SK-N-SH treated with all-trans-retinoic acid at 6 μM for 48 hours (cell line): ENCODE measurements at regions not wholly inside any gene's neighbourhood (a gene's known extent, or its start where the extent isn't known, plus 50 kb on each side); places are given as distances from the start of the nearest gene placed in this dataset.

Experiments used
- ATAC-seq: fragments of 200-7000 bp; cut with Tn5 transposase; 3 replicates; pipeline ENCODE4 v1.9.1; 2020; ENCODE audit warnings: mild to moderate bottlenecking, moderate library complexity
- ARNTL ChIP-seq: fragments of 450-650 bp; formaldehyde crosslinking; IDR thresholded peaks from 2 replicates; pipeline ENCODE4 v1.5.0; 2020; ENCODE audit warnings: low read depth, mild to moderate bottlenecking, moderate library complexity, borderline replicate concordance
- CREB5 ChIP-seq: fragments of 250-450 bp; sonication (Bioruptor Pico); IDR thresholded peaks from 2 replicates; pipeline ENCODE4 v1.5.1; 2020; ENCODE audit warnings: low read depth, mild to moderate bottlenecking, moderate library complexity
- ESRRG ChIP-seq: fragments of 250-450 bp; sonication (Bioruptor Pico); IDR thresholded peaks from 2 replicates; pipeline ENCODE4 v1.6.1; 2021; ENCODE audit warnings: mild to moderate bottlenecking
- GLIS3 ChIP-seq: fragments of 250-450 bp; sonication (Bioruptor Pico); IDR thresholded peaks from 2 replicates; pipeline ENCODE4 v1.5.0; 2020; ENCODE audit warnings: mild to moderate bottlenecking, moderate library complexity
- ISL1 ChIP-seq: fragments of 250-450 bp; sonication (Bioruptor Pico); IDR thresholded peaks from 2 replicates; pipeline ENCODE4 v2.1.2; 2022; ENCODE audit warnings: mild to moderate bottlenecking, moderate library complexity
- PATZ1 ChIP-seq: fragments of 250-450 bp; sonication (Bioruptor Pico); IDR thresholded peaks from 2 replicates; pipeline ENCODE4 v1.8.0; 2020; ENCODE audit warnings: mild to moderate bottlenecking, moderate library complexity, borderline replicate concordance
- PPARA ChIP-seq: fragments of 250-450 bp; sonication (Bioruptor Pico); IDR thresholded peaks from 2 replicates; pipeline ENCODE4 v1.5.0; 2020; ENCODE audit warnings: mild to moderate bottlenecking, borderline replicate concordance
- RARB ChIP-seq: fragments of 250-450 bp; sonication (Bioruptor Pico); IDR thresholded peaks from 2 replicates; pipeline ENCODE4 v1.8.0; 2021; ENCODE audit warnings: mild to moderate bottlenecking, moderate library complexity
- SNAI2 ChIP-seq: fragments of 250-450 bp; sonication (Bioruptor Pico); IDR thresholded peaks from 2 replicates; pipeline ENCODE4 v1.5.0; 2020; ENCODE audit warnings: mild to moderate bottlenecking, moderate library complexity
- TCF4 ChIP-seq: fragments of 250-450 bp; sonication (Bioruptor Pico); IDR thresholded peaks from 2 replicates; pipeline ENCODE4 v1.8.0; 2021; ENCODE audit warnings: mild to moderate bottlenecking, moderate library complexity, borderline replicate concordance
- ZC3H10 ChIP-seq: fragments of 250-450 bp; sonication (Bioruptor Pico); IDR thresholded peaks from 2 replicates; pipeline ENCODE4 v1.5.1; 2021; ENCODE audit warnings: mild to moderate bottlenecking, moderate library complexity
- ZFP30 ChIP-seq: fragments of 450-650 bp; formaldehyde crosslinking; IDR thresholded peaks from 2 replicates; pipeline ENCODE4 v1.5.0; 2022; ENCODE audit warnings: mild to moderate bottlenecking, moderate library complexity
- ZNF565 ChIP-seq: fragments of 450-650 bp; formaldehyde crosslinking; conservative IDR thresholded peaks from 2 replicates; pipeline ENCODE4 v1.5.0; 2020; ENCODE audit warnings: low read depth, mild to moderate bottlenecking, moderate library complexity
- ZNF70 ChIP-seq: fragments of 450-650 bp; formaldehyde crosslinking; IDR thresholded peaks from 2 replicates; pipeline ENCODE4 v1.5.0; 2020; ENCODE audit warnings: mild to moderate bottlenecking, moderate library complexity
- TF ChIP-seq, protein P1 (sequence below): fragments of 250-450 bp; sonication (Bioruptor Pico); IDR thresholded peaks from 2 replicates; pipeline ENCODE4 v1.8.0; 2021; ENCODE audit warnings: low read depth, mild to moderate bottlenecking, moderate library complexity, borderline replicate concordance

GRCh38 chr2:17181051-17181752 lies 337.0 kb downstream of the RAD51AP2 start:
- no peak for ATAC-seq
- TF ChIP-seq ZNF70 (no peak), ZNF565 (CRISPR knock-in tag) (no peak), SNAI2 (no peak), ZC3H10 (no peak), ESRRG (CRISPR knock-in tag) (no peak), CREB5 (CRISPR knock-in tag) (no peak), PPARA (CRISPR knock-in tag) (no peak), RARB (no peak), PATZ1 (CRISPR knock-in tag) (no peak), ARNTL (CRISPR knock-in tag) (no peak), GLIS3 (no peak), ISL1 (no peak), ZFP30 (CRISPR knock-in tag) (no peak)
- TF ChIP-seq, protein P1, sequence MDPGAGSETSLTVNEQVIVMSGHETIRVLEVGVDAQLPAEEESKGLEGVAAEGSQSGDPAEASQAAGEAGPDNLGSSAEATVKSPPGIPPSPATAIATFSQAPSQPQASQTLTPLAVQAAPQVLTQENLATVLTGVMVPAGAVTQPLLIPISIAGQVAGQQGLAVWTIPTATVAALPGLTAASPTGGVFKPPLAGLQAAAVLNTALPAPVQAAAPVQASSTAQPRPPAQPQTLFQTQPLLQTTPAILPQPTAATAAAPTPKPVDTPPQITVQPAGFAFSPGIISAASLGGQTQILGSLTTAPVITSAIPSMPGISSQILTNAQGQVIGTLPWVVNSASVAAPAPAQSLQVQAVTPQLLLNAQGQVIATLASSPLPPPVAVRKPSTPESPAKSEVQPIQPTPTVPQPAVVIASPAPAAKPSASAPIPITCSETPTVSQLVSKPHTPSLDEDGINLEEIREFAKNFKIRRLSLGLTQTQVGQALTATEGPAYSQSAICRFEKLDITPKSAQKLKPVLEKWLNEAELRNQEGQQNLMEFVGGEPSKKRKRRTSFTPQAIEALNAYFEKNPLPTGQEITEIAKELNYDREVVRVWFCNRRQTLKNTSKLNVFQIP (CRISPR knock-in tag), result no peak
- TF ChIP-seq, all 23 proteins: peak for 0

GRCh38 chr2:17179145-17179808 lies 339.0 kb downstream of the RAD51AP2 start:
- TF ChIP-seq CREB5 (CRISPR knock-in tag) (no peak), PATZ1 (CRISPR knock-in tag) (no peak), SNAI2 (no peak), ISL1 (no peak)
- no peak for ATAC-seq

GRCh38 chr2:17177088-17177487 lies 341.2 kb downstream of the RAD51AP2 start:
- ATAC-seq, result no peak

More at GRCh38 chr2:17177088-17177487, 341.2 kb downstream of the RAD51AP2 start:
- TF ChIP-seq, protein P1 (CRISPR knock-in tag), result no peak
- TF ChIP-seq TCF4 (CRISPR knock-in tag), result no peak
- TF ChIP-seq RARB, result no peak
